Vagina (tissue), 2 donors: ENCODE measurements at regions not wholly inside any gene's neighbourhood (a gene's known extent, or its start where the extent isn't known, plus 50 kb on each side); places are given as distances from the start of the nearest gene placed in this dataset.

ENCODE experiments used
- POLR2A ChIP-seq, 2 donors: fragments of 450-650 bp; IDR thresholded peaks; one replicate each; pipeline ENCODE4 v1.6.1; 2017; ENCODE audit warnings: antibody characterized with exemption in 2 of 2, mild to moderate bottlenecking in 2 of 2, moderate library complexity in 2 of 2
- POLR2AphosphoS5 ChIP-seq, 2 donors: sonication (generic); formaldehyde crosslinking; IDR thresholded peaks; one replicate each; pipeline ENCODE4 v1.9.0; 2017; ENCODE audit warnings: antibody characterized with exemption in 2 of 2, mild to moderate bottlenecking in 2 of 2, low read depth in 1 of 2; ENCODE audit not compliant: insufficient read depth in 1 of 2
- TF ChIP-seq, protein P1 (sequence below), 3 experiments: fragments of 450-650 bp in 2 of 3; fragments of 200-600 bp in 1 of 3; sonication (generic) in 1 of 3; IDR thresholded peaks; one replicate each; pipeline ENCODE4 v1.5.1; 2017 to 2019; ENCODE audit warnings: antibody characterized with exemption in 3 of 3, mild to moderate bottlenecking in 2 of 3, moderate library complexity in 2 of 3

DNA sequence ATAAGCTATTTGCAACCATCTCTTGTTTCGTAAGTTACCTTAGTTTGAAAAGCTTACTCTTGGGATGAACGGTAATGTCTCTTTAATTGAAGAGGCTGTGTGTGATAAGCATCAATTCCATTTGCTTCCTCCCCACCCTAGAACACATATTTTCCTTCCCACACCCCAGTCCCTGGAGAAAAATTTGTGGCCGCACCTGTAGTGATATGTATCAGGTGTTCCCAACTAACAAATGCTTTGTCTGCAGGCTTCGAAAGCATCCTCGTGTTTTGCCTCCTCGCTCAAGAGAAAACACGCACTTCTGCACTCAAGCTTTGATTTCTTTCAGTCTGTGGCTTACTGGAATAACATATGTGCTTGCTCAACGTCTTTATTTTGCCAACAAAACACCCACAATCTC, 143.8 kb upstream of the OTUD4 start:
- TF ChIP-seq, protein P1, sequence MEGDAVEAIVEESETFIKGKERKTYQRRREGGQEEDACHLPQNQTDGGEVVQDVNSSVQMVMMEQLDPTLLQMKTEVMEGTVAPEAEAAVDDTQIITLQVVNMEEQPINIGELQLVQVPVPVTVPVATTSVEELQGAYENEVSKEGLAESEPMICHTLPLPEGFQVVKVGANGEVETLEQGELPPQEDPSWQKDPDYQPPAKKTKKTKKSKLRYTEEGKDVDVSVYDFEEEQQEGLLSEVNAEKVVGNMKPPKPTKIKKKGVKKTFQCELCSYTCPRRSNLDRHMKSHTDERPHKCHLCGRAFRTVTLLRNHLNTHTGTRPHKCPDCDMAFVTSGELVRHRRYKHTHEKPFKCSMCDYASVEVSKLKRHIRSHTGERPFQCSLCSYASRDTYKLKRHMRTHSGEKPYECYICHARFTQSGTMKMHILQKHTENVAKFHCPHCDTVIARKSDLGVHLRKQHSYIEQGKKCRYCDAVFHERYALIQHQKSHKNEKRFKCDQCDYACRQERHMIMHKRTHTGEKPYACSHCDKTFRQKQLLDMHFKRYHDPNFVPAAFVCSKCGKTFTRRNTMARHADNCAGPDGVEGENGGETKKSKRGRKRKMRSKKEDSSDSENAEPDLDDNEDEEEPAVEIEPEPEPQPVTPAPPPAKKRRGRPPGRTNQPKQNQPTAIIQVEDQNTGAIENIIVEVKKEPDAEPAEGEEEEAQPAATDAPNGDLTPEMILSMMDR (IDR thresholded peaks at IDR 0.05), result no peak
- TF ChIP-seq POLR2A (IDR thresholded peaks at IDR 0.05) (no peak), POLR2AphosphoS5 (IDR thresholded peaks at IDR 0.05; ENCODE audit: insufficient read depth in 1 of 2, low read depth in 1 of 2) (no peak)
